ENCODE measurements at regions not wholly inside any gene's neighbourhood (a gene's known extent, or its start where the extent isn't known, plus 50 kb on each side); places are given as distances from the start of the nearest gene placed in this dataset.
"Not testable (repeated sequence)": the region's sequence is repeated elsewhere in the genome, so short reads cannot be mapped to it uniquely, and the experiment has no call there.

- peak; percentile 39 to 53 for DNase-seq
- intact Hi-C loops (cut with DNase I, micrococcal nuclease); ATAC-seq: not testable (repeated sequence)
These were observed 83.0 kb upstream of the ROPN1B start for GRCh38 chr3:125886006-125886405.

DNA sequence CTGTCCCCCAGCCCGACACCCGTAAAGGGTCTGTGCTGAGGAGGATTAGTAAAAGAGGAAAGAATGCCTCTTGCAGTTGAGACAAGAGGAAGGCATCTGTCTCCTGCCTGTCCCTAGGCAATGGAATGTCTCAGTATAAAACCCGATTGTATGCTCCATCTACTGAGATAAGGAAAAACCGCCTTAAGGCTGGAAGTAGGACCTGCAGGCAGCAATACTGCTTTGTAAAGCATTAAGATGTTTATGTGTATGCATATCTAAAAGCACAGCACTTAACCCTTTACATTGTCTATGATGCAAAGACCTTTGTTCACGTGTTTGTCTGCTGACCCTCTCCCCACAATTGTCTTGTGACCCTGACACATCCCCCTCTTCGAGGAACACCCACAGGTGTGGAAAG lies 69.8 kb upstream of the ROPN1B start:
- intact Hi-C loops (cut with DNase I, micrococcal nuclease); DNase-seq; ATAC-seq: not testable (repeated sequence)

DNA sequence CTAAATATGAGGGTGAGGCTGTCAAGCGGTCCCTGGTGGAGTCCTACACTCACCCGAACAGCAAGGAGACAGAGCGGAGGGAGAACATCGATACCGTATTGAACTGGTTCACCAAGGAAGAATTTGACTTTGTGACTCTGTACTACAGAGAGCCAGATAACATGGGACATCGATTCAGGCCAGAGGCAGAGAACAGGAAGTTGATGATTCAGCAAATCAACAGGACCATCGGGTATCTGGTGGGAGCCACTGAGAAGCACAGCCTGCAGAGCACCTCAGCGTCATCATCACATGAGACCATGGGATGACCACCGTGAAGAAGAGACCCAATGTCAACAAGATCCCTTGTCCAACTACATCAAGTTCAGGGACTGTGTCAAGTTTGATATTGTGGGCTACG lies 67.5 kb upstream of the ROPN1B start:
- ATAC-seq; intact Hi-C loops (cut with DNase I, micrococcal nuclease); DNase-seq: not testable (repeated sequence)

GRCh38 chr3:125903780-125904455 lies 65.1 kb upstream of the ROPN1B start:
- intact Hi-C loops (cut with DNase I, micrococcal nuclease); ATAC-seq; DNase-seq: not testable (repeated sequence)

GRCh38 chr3:125907279-125907678 lies 61.7 kb upstream of the ROPN1B start:
- intact Hi-C loops (cut with DNase I, micrococcal nuclease); ATAC-seq: not testable (repeated sequence)

GRCh38 chr3:125910851-125911250 lies 58.1 kb upstream of the ROPN1B start:
- not testable (repeated sequence) for DNase-seq, ATAC-seq

More at GRCh38 chr3:125907279-125907678, 61.7 kb upstream of the ROPN1B start:
- DNase-seq: not testable (repeated sequence)

DNA sequence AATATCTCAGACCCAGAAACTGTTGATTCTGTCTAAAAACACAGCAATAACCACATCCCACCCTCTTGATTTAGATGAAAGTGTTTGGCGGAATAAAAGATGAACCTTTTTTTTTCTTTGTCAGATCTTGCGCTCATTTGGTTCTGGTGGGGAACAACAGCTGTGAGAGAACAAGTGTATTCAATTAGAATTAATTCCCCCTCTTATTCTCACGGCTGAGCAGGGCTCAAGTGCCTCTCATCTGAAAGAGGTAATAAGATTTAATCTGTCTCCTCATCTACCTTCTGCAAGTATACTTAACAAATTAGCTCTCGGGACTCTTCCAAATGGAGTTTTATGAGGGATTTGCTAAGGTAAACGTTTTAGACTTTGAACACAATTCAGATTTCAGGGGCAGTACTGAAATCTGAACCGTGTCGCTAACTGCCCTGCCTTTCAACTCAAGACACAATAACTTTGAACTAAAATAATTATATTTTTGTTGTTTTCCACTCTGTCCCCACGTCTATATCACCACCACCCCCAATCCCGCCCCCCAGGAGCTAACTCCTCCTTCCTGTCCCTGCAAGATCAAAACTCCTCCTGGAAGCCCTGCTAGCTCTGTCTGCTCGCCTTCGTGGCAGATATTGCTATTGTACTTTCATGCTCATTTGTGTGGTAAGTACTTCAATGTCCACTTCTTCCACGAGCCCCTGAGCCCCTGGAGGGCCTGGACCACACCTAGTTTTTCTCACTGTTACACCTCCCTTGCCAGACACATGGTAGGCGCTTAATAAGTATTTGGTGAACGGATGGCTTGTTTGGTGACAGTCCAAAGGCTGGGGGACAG lies 54.2 kb upstream of the ROPN1B start:
- intact Hi-C loops (cut with DNase I, micrococcal nuclease); ATAC-seq: not testable (repeated sequence)
- peak in 1 of 2 donors; percentile 42 for DNase-seq

More at GRCh38 chr3:125910851-125911250, 58.1 kb upstream of the ROPN1B start:
- intact Hi-C loops (cut with DNase I, micrococcal nuclease): not testable (repeated sequence)

DNA sequence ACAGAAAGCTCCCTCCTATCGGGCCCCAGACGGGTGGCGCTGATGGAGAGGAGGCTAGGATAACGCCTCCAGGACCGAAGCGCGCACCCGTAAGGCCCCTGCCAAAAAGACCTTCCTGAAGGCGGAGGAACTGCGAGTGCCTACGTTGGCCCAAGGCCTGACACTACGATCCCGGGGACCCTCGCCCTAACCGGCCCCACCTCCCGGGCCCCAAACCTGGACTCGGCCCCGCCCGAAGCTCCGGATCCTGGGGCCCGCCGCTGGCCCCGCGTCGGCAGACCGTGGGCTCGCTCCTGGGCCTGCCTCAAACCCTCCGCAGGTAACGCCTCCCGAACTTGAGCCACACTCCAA lies 53.6 kb upstream of the ROPN1B start:
- ATAC-seq; intact Hi-C loops (cut with DNase I, micrococcal nuclease); DNase-seq: not testable (repeated sequence)

DNA sequence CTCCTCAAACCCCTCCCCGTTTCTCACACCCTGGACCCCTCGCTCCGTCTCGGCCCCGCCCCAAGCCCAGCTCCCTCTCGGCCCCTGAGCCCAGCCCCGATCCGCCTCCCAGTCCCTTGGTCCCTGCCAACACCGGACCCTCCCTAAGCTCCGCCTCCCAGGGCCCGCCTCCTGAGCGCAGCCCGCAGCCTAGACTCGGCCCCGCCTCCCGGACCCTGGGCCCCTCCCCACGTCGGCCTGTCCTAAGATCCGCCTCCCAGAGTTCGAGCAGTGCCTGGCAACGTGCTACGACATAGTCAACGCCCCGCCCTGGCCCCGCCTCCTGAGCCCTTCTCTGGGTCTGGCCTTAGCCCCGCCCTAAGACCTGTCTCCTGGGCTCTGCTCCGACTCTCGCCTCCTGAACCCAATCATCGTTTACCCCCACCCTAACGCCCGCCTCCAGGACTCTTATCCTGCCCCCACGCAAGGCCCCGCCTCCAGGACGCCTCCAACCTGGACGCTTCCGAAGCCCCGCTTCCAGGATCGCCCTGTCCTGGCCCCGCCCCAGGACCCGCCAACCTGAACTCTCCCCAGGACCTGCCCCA lies 53.1 kb upstream of the ROPN1B start:
- intact Hi-C loops (cut with DNase I, micrococcal nuclease): not testable (repeated sequence)
- DNase-seq: peak; percentile 100
- peak; percentile 77 for ATAC-seq

DNA sequence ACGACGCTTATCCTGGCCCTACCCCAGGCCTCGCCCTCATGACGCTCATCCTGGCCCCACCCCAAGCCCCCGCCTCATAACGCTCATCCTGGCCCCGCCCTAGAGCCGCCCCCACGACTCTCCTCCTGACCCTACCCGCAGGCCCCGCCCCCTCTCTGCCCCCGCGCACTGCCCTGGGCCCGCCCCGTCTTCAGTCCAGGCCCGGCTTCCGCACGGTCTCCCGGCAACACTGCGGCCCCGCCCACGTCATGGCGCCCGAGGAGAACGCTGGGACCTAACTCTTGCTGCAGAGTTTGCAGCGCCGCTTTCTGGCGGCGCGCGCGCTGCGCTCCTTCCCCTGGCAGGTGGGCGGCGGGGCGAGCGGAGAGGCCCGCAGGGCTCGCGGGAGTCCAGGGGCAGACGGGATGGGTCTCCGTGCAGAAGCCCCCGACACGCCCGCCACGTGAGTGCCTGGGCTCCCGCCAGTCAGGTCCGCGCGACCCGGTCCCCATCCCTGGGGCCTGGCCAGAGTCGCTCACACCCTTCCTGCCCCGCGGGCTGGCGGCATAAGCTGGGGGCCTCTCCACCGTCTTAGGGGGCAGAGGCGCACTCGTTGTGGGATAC lies 52.5 kb upstream of the ROPN1B start:
- intact Hi-C loops (cut with DNase I, micrococcal nuclease): no loop called here
- ATAC-seq (peak; percentile 96), DNase-seq (no peak)

- peak in 1 of 2 donors; percentile 43 for DNase-seq
- intact Hi-C loops (cut with DNase I, micrococcal nuclease); ATAC-seq: not testable (repeated sequence)
These were observed 51.9 kb upstream of the ROPN1B start for GRCh38 chr3:125917020-125917549.

DNA sequence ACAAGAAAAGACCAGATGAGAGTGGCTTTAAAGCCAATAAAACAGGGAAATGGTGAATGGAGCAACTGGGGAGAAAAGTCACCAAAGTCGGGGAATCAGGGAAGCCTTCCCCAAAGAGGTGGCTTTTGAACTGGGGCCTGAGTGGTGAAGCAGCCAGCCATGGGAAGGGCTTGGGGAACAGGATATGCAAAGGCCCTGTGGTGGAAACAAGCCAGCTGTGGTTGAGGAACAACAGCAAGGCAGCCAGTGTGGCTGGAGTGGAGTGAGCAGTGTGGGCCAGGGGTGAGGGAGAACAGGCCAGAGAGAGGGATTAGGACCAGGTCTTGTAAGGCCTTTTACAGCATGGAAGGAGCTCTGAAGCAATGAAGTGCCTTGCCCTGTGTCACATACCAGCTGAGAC lies 51.0 kb upstream of the ROPN1B start:
- intact Hi-C loops (cut with DNase I, micrococcal nuclease); ATAC-seq; DNase-seq: not testable (repeated sequence)

- DNase-seq; ATAC-seq; intact Hi-C loops (cut with DNase I, micrococcal nuclease): not testable (repeated sequence)
These were observed 50.5 kb upstream of the ROPN1B start for GRCh38 chr3:125918451-125918850.

DNA sequence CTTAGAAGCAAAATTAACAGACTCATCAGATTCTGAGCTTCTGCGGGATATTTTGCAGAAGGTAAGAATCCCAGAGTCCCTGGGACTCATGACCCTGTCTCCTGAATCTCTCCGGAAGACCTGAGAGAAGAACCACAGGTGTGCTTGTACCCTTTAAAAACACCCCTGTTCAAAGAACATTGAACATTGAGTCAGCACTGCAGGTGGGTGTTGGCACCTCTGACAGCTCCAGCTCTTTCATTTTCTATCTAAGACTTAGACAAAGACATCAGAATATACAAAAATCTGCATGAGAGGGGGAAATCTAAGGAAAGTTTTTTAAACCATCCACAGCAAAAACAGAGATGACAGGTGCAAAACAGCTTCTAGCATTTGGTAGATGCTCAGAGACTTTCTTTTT lies 50.1 kb upstream of the ROPN1B start:
- intact Hi-C loops (cut with DNase I, micrococcal nuclease); ATAC-seq; DNase-seq: not testable (repeated sequence)

Small RNAs in the stretch of these regions (microRNA-seq; reads per million reads assigned to microRNA genes)
- gene MIR548I1: 0 reads per million in 2 donors

Measured in left colon (tissue), 2 donors.